Spleen (tissue), 11 donors: ENCODE measurements at regions not wholly inside any gene's neighbourhood (a gene's known extent, or its start where the extent isn't known, plus 50 kb on each side); places are given as distances from the start of the nearest gene placed in this dataset.
A peak's percentile ranks its signal among the peaks of the same experiment; 100 is the strongest.
"Not testable (repeated sequence)": the region's sequence is repeated elsewhere in the genome, so short reads cannot be mapped to it uniquely, and the experiment has no call there.

Experiments used
- DNase-seq: peaks from one replicate; pipeline ENCODE4 v3.0.0-alpha.2; 2020
- H3K27ac ChIP-seq, 8 donors: fragments of 200-600 bp; sonication (generic) in 7 of 8; 1 replicate in 4 of 8; 2 replicates in 4 of 8; pipeline versions ENCODE4 v1.5.0 to v1.8.0; 2016 to 2021; ENCODE audit warnings: inconsistent platforms in 4 of 8, mild to moderate bottlenecking in 4 of 8, moderate library complexity in 1 of 8
- H3K27me3 ChIP-seq, 7 donors: fragments of 200-600 bp; sonication (generic) in 6 of 7; replicated peaks in 1 of 7; 1 replicate in 4 of 7; 2 replicates in 3 of 7; pipeline versions ENCODE4 v1.5.0 to v1.8.0; 2016 to 2021; ENCODE audit warnings: inconsistent platforms in 3 of 7, mild to moderate bottlenecking in 1 of 7
- H3K36me3 ChIP-seq, 6 donors: fragments of 200-600 bp; sonication (generic) in 5 of 6; 1 replicate in 4 of 6; 2 replicates in 2 of 6; pipeline versions ENCODE4 v1.5.0 to v1.8.0; 2016 to 2021; ENCODE audit warnings: inconsistent platforms in 2 of 6
- H3K4me1 ChIP-seq, 6 donors: fragments of 200-600 bp; sonication (generic) in 5 of 6; 1 replicate in 3 of 6; 2 replicates in 3 of 6; pipeline versions ENCODE4 v1.5.0 to v1.8.0; 2016 to 2021; ENCODE audit warnings: inconsistent platforms in 3 of 6
- H3K4me3 ChIP-seq, 8 donors: fragments of 200-600 bp; sonication (generic) in 7 of 8; 1 replicate in 4 of 8; 2 replicates in 4 of 8; pipeline versions ENCODE4 v1.5.0 to v1.8.0; 2016 to 2021; ENCODE audit warnings: inconsistent platforms in 4 of 8, mild to moderate bottlenecking in 4 of 8, moderate library complexity in 2 of 8
- H3K9me3 ChIP-seq, 8 donors: fragments of 200-600 bp; sonication (generic) in 7 of 8; 1 replicate in 4 of 8; 2 replicates in 4 of 8; pipeline versions ENCODE4 v1.5.0 to v1.8.0; 2016 to 2021; ENCODE audit warnings: inconsistent platforms in 4 of 8
- CTCF ChIP-seq, 11 experiments: fragments of 200-600 bp in 7 of 11; fragments of 450-650 bp in 4 of 11; sonication (generic) in 4 of 11; IDR thresholded peaks in 8 of 11; conservative IDR thresholded peaks in 3 of 11; 1 replicate in 7 of 11; 2 replicates in 4 of 11; pipeline versions ENCODE4 v1.4.0 to v1.8.0; 2016 to 2021; ENCODE audit warnings: antibody characterized with exemption in 11 of 11, inconsistent platforms in 4 of 11, mild to moderate bottlenecking in 1 of 11
- POLR2A ChIP-seq, 3 donors: fragments of 450-650 bp; IDR thresholded peaks; one replicate each; pipeline ENCODE4 v1.5.1; 2017; ENCODE audit warnings: antibody characterized with exemption in 3 of 3, mild to moderate bottlenecking in 1 of 3
- POLR2AphosphoS5 ChIP-seq, 3 donors: sonication (generic); formaldehyde crosslinking; IDR thresholded peaks; one replicate each; pipeline ENCODE4 v1.5.1; 2017; ENCODE audit warnings: antibody characterized with exemption in 3 of 3
- WGBS, 5 donors: extraction: QIAGEN DNeasy Blood & Tissue Kit in 3 of 5; methylation state at CpG; one replicate each; pipeline versions ENCODE4 v1.1.5 to v1.1.7; 2013 to 2018; 5-methylcytosine and 5-hydroxymethylcytosine counted together
- intact Hi-C: fragments of 100-400 bp; cut with DNase I; formaldehyde crosslinking; loops from one replicate; pipeline ENCODE4 v1.15.0; 2023; ENCODE audit warnings: low total_unique reads
- donor health status: healthy with polysubstance abuse.
- donor health status: DM: no; HTN: no; CAD: no; lungs with moderate emphysema.
- donor health status: DM: no; HTN: no; CAD: no.
- donor health status: Bipolar disorder and iron deficiency.
- donor health status: healthy.
- donor health status: DM: no; HTN: no; CAD: no.
- donor health status: DM: yes; HTN: yes; CAD: no.

- TF ChIP-seq POLR2AphosphoS5 (IDR thresholded peaks at IDR 0.05) (no peak), CTCF (IDR thresholded peaks at IDR 0.05 in 8 of 11, conservative IDR thresholded peaks at IDR 0.05 in 3 of 11) (no peak), POLR2A (IDR thresholded peaks at IDR 0.05) (no peak)
- Histone ChIP-seq H3K27me3 (peaks cover 0 to 46% (median 8%) of the 10 kb centered on the region in 7 donors), H3K27ac (no peak overlapping the region), H3K9me3 (no peaks in the 10 kb centered on the region), H3K36me3 (no peaks in the 10 kb centered on the region), H3K4me3 (no peak overlapping the region), H3K4me1 (peaks cover 0 to 18% (median 7%) of the 10 kb centered on the region in 6 donors)
- WGBS, 5 donors: 81 to 97% (median 87%) methylated on average over 7 of the region's 7 CpGs
- intact Hi-C loops: no loop called here
- no peak for DNase-seq
Measured at GRCh38 chr12:11497438-11497837, 102.1 kb upstream of the PRB2 start.

GRCh38 chr12:11497995-11498394 lies 102.6 kb upstream of the PRB2 start:
- Histone ChIP-seq H3K4me3 (no peak overlapping the region), H3K36me3 (no peaks in the 10 kb centered on the region), H3K27ac (no peak overlapping the region), H3K9me3 (no peaks in the 10 kb centered on the region), H3K4me1 (peaks cover 0 to 18% (median 7%) of the 10 kb centered on the region in 6 donors), H3K27me3 (peaks cover 0 to 46% (median 8%) of the 10 kb centered on the region in 7 donors)
- intact Hi-C loops: no loop called here
- no peak for TF ChIP-seq CTCF (IDR thresholded peaks at IDR 0.05 in 8 of 11, conservative IDR thresholded peaks at IDR 0.05 in 3 of 11)
- TF ChIP-seq POLR2AphosphoS5 (IDR thresholded peaks at IDR 0.05): no peak
- TF ChIP-seq POLR2A (IDR thresholded peaks at IDR 0.05): no peak
- DNase-seq: no peak
- WGBS, 5 donors: 59 to 70% (median 69%) methylated on average over 4 of the region's 4 CpGs

DNA sequence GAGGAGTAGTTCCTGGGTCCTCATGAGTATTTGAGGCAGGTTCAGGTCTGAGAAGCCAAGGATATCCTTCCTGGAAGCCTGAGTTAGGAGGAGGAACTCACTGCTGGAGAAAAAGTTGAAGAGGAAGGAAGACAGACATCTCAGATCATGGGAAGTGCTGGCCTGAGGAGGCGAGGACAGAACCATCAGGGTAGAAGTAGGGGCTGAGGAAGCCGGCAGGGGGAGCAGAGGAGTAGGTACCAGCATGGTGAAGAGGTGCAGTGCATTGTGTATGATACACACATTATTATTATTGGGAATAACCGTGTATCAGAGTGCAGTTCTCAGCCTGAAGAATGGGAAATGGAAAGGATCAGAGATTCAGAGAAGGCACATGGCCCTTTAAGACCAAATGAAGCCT lies 103.2 kb upstream of the PRB2 start:
- H3K4me3 ChIP-seq, H3K27ac ChIP-seq, H3K9me3 ChIP-seq, intact Hi-C loops, DNase-seq, H3K36me3 ChIP-seq: not testable (repeated sequence)
- H3K4me1 ChIP-seq: peaks cover 0 to 18% (median 7%) of the 10 kb centered on the region in 6 donors
- TF ChIP-seq CTCF (IDR thresholded peaks at IDR 0.05 in 8 of 11, conservative IDR thresholded peaks at IDR 0.05 in 3 of 11): peak in 1 of 11 experiments; percentile 8
- peaks cover 0 to 46% (median 8%) of the 10 kb centered on the region in 7 donors for H3K27me3 ChIP-seq
- WGBS, 5 donors: 26 to 47% (median 36%) methylated on average over 3 of the region's 3 CpGs

DNA sequence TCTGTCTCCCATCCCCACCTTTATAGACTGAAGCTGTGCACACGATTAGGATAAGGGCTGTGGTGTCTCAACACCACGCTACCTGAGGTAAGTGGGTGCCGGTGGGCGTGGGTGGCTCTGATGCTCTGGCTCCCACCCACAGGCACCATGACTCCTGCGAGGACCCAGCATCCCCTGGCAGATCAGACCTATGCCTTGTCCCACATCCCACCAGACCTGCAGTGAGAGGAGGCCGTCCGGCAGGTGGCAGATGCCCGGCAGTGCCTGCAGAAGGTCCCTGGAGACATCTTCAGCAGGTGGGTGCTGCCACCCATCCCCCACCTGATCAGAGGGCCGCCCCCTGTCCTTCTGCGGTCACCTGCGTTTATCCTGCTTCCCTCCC lies 104.4 kb upstream of the PRB2 start:
- Histone ChIP-seq H3K4me3 (peak overlapping the region in 1 of 8 donors; percentile 27), H3K27me3 (peaks cover 0 to 46% (median 8%) of the 10 kb centered on the region in 7 donors), H3K4me1 (peaks cover 0 to 18% (median 7%) of the 10 kb centered on the region in 6 donors), H3K36me3 (no peaks in the 10 kb centered on the region), H3K27ac (no peak overlapping the region), H3K9me3 (no peaks in the 10 kb centered on the region)
- 66 to 83% (median 76%) methylated on average over 10 to 11 of the region's 11 CpGs for WGBS, 5 donors
- intact Hi-C loops: no loop called here
- DNase-seq: no peak
- TF ChIP-seq POLR2A (IDR thresholded peaks at IDR 0.05) (no peak), POLR2AphosphoS5 (IDR thresholded peaks at IDR 0.05) (no peak), CTCF (IDR thresholded peaks at IDR 0.05 in 8 of 11, conservative IDR thresholded peaks at IDR 0.05 in 3 of 11) (no peak)
